Activated CD4-positive, alpha-beta T cell treated with anti-CD3 and anti-CD28 coated beads, Interleukin-2, amount 50 U/mL, for 48 hours (primary cell): ENCODE measurements at regions not wholly inside any gene's neighbourhood (a gene's known extent, or its start where the extent isn't known, plus 50 kb on each side); places are given as distances from the start of the nearest gene placed in this dataset.
"Not testable (repeated sequence)": the region's sequence is repeated elsewhere in the genome, so short reads cannot be mapped to it uniquely, and the experiment has no call there.

Experiments used
- DNase-seq, 2 experiments: peaks; one replicate each; pipeline ENCODE4 v3.0.0-alpha.2; 2020

DNA sequence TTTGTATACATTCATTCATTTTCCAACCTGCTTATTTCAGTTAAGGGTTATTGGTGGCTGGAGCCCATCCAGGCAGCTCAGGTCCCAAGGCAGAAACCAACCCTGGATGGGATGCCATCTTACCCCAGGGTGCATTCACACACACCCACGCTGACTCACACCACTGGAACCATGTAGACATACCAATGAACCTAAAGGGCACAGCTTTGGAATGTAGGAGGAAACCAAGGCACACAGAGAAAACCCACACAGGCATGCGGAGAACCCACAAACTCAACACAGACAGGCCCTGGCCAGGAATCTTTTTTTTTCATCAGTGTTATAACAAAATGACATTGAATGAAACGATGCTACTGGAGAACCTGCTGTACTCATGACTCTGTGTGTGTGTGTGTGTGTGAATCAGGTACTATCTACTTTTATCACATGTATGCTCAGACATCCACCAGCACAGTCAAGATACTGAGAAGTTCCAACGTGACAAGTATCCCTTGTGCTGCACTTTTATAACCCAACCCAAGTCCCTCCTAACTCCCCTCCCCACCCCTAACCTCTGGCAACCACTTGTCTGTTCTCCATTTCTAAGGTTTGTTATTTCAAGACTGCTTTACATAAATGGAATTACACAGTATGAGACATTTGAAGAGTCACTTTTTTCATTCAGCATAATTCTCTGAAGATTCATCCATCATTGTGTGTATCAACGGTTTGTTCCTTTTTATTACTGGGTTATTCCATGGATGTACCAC, 286.8 kb upstream of the PLD5 start:
- DNase-seq, result no peak

DNA sequence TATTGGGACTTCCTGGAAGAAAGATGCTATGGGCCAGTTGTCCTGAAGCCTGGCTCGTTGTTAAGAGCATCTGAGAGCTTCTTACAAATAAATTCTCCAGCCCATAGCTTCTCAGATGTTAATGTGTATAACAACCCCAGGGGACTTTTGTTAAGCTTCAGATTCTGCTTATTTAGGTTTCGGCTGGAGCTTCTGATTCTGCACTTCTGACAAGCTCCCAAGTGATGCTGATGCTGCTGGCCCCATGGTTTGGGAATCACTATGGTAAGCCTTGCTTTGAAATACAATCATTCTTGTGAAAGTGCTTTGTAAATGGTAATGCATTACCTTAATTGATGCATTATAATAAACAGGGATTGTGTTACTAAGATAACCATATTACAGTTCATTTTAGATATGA, 281.8 kb upstream of the PLD5 start:
- DNase-seq, result no peak

GRCh38 chr1:242805360-242805759, 280.9 kb upstream of the PLD5 start:
- DNase-seq, result not testable (repeated sequence)

DNA sequence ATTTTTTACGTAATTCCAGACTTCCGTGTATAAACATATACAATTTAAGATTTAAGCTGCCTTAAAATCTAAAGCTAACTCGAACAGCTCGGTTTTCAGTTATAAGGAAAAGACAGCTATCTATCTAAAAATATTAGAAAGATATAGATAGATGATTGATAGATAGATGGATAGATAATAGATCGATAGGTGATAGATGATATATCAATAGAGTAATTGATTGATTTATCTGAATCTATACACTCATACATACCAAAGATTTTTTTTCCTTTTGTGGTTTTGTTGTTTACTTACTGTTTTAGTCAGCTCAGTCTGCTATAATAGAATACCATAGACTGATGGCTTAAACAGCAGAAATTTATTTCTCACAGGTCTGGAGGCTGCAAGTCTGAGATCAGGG, 278.5 kb upstream of the PLD5 start:
- no peak for DNase-seq

DNA sequence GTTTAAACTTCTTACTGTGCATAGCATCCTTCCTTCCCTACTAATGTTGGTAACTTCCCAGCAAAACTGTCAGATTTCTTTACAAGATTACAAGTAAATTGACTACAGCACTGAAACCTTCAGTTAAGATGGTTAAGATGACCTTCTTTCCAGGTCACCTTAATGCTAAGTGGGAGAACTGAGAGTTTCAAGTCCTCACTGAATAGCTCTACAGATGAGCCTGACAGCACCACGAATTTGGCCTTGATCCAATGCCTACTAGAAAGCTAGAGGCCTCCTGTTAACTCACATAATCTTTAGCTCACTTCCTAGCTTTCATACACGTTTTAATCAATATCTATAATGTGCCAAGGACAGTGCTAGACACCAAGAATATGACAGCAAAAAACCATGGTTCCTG, 276.0 kb upstream of the PLD5 start:
- DNase-seq, result no peak

DNA sequence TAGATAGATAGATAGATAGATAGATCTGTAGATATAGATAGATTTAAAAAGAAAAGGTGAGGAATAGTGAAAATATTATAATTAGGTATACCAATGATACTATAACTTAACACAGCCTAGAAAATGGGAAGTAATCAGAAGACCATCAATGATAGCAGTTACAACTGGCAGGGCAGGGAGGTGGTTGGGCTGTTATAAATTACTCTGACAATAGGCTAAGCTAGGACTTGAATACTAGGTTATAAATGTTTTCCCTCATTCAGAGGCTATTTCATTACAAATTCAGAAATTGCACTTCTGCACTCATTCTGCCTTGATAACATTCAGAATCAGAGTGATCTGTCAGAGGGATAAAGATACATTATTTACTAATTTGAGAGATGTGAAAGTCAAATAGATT, 273.4 kb upstream of the PLD5 start:
- no peak for DNase-seq

DNA sequence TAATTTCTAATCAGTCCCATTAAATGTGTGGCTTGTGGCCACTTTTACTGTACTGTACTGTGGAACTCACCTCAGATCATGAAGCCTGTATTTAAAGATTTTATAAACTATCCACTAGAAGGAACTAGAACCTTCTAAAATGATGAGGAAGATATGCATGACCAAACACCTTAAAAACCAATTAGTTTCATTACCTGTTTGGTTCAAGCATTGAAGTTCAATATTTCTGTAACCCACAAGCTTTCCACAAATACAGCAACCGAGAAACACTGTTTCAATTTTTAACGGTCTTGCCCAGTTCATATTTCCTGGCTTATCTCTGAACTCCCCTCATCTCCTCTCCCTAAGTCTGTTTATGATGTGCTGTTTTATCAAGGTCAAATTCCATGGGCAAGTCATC, 264.3 kb upstream of the PLD5 start:
- DNase-seq, result no peak

DNA sequence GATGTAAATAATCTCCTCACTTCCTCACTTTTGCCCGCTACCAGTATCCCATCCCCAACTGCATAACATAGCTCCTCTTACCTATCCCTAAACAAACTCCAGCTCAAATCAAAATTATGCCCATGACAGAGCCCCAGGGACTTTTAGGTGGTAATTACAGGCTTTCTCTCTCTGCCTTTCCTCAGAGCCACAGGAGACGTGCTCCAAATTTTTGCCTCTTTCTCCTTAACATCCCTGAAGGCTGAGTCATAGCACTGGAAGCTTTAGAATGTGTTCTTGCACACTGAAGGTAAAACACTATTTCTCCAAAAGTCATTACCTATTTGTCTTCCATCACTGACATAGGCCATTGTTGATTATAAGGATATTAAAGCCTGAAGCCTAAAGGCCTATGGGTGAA, 263.5 kb upstream of the PLD5 start:
- DNase-seq, result no peak

DNA sequence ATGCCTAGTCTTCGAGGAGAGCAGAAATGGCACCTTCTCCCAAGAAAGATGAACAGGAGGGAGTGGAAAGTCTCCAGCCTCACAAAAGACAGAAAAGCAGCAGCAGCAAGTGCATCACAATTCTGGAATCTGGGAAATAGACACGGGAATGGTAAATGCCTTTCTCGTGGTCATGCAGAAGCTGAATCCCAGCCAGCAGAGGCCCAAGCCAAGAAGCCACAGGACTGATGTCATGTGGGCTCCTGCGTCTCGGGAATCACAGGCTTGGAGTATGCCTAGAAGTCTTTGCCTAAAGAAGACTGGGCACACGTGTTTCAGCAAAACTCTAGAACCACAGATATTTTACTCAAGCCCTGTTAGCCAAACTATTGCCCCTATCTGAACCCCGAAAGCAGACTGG, 260.3 kb upstream of the PLD5 start:
- DNase-seq, result no peak

DNA sequence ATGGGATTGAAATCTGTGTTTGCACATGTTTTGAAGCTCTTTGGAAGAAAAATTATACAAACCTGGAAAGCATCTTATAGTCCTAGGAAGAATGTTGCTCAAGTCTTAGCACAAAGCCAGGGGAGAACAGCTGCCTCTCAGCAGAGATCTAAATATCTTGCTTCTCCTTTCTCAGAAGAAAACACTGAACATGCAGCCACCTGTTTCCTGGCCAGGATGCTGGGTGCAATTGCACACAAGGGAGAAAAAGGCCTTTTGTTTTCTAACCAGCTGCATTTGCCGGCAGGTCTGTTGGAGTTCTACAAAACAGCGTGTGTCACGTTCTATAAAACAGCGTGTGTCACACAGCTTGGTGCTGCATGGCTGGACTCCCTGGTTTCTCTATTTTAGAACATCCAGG, 259.6 kb upstream of the PLD5 start:
- DNase-seq, result no peak

- no peak for DNase-seq
Observed at GRCh38 chr1:242774256-242774655, 249.8 kb upstream of the PLD5 start.

DNA sequence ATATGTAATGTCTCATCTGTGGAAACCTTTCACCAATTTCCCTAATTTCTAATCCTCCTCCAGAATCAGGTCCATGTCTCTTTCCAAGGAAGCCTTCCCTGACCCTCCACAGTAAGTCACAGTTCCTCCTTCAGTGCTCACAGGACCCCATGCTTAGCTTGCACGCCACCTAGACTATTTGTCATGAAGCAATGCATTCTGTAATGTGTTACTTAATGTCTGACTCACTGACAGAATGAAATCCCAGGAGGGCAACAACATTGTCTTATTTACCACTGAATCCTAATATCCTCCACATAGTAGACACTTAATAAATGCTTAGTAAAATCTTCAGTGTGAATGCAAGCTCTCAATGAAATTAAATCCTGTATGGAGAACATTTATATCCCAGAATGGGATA, 245.9 kb upstream of the PLD5 start:
- DNase-seq, result no peak

DNA sequence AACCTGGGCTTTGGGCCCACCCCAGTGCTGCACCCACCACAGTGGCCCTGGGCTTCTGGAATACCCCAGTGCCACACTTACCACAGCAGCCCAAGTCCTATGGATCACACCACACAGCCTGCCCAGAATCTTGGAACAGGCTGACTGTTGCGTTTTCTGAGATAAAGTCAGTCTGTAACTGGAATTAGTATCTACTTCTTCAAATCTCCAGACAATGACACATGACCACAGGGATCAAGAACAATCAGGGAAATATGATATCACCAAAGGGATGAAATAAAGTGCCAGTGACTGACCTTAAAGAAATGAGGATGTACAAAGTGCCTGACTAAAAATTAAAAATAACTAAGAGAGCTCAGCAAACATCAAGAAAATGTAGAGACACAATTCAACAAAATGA, 239.7 kb upstream of the PLD5 start:
- no peak for DNase-seq

- no peak for DNase-seq
Observed at GRCh38 chr1:242761556-242761955, 237.1 kb upstream of the PLD5 start.

DNA sequence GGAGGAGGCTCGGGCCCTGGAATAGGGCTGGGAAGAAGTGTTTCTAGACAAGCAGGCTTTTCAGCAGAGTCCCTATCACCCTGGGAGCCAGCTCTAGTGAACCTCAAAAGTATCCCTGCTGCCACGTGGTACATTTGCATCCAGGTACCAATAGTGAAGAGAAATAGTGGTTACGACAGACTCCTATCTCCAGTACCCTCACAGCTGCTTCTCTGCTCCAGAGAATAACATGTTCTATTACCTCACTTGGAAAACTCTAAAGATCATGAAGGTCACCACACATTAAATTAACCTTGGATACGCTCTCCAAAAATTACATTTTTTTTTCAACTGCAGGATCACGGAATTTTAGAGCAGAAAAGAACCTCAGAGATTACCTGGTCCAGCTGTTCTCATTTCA, 230.4 kb upstream of the PLD5 start:
- no peak for DNase-seq

DNA sequence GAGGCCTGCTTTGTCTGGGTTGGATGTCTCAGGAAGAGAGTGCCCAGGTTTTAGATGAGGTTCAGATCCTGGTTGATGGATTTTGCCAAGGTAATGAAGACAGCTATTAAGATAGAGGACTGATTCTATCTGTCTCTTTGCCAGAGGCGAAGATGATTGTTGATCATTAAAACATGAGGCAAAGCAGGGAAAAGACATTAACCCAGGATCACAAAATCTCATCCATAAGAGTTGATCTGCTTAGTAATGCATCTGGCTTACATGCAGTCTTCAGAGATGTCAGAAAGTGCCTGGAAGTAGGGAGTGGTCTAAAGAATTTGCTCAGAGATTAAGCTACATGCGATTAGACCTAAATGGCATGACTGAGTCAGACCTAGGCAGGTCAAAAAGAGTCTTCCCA, 229.6 kb upstream of the PLD5 start:
- no peak for DNase-seq

DNA sequence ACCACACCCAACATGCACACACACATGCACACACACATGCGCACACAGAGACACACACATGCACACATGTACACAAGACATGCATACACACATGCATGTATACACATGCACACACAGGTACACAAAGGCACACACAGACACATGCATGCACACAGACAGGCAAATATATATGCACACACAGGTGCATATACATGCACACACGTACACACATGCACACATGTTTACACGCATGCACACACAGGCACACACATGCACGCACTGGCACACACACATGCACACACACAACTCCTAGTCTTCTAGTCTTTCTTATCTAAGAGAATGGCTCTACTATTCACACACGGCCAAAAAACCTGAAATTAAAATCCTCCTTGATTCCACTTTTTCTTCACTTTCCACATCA, 222.7 kb upstream of the PLD5 start:
- DNase-seq, result no peak

- no peak for DNase-seq
Observed at GRCh38 chr1:242745079-242745478, 220.6 kb upstream of the PLD5 start.

- no peak for DNase-seq
Observed at GRCh38 chr1:242743983-242744780, 219.7 kb upstream of the PLD5 start.

DNA sequence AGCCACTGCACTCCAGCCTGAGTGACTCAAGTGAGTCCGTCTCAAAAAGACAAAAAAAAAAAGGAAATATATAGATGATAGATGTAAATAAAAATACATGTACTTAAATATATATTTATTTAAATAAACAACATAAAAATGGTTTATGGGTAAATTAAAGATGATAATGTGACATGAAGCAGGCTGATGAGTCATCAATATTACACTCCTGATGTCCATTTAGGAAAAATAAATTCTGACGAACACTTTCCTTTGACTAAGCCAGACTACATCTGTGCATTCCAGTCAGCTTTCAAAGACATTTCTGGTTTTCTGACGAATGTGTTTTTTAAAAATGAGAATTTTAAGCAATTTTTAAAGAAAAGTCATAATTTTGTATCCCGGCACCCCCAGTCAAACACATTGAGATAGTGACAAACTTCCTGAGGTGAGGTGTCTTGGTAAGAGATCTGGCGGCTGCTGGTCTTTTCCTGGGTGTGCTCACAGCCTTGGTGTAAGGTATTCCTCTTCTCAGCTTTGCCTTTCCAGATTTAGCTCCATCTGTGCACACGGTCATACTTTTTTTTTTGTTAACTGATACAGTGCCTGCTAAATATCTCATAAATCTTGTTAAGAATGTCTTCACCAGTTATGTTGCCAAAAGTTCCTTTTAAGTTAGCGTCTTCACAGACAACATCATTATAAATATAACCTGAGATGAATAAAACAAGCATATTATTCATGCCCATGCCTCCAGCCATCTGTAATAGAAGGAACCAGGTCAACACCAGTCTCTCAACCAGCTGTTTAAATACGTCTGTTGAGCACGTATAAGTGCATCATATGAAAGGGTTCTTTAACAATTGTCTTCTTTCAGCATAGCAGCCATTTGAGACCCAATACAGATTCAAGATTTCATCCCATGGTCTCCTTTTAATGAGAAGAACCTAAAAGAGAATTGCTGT, 214.5 kb upstream of the PLD5 start:
- DNase-seq, result no peak

- no peak for DNase-seq
Observed at GRCh38 chr1:242736611-242737010, 212.1 kb upstream of the PLD5 start.

GRCh38 chr1:242735323-242735722, 210.8 kb upstream of the PLD5 start:
- DNase-seq, result no peak

- no peak for DNase-seq
Observed at GRCh38 chr1:242731446-242731845, 206.9 kb upstream of the PLD5 start.

DNA sequence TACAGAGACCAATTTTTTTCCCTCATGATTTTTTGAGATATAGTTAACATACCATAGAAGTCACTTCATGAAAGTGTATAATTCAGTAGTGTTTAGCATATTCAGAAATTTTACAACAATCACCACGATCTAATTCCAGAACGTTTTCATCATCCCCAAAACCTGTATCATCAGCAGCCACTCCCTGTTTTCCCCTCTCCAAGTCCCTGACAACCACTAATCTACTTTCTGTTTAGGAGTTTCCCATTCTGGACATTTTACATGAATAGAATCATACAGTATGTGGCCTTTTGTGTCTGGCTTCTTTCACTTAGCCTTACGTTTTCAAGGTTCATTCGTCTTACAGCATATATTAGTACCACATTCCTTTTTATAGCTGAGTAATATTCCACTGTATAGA, 204.2 kb upstream of the PLD5 start:
- no peak for DNase-seq
